ENCODE measurements at regions not wholly inside any gene's neighbourhood (a gene's known extent, or its start where the extent isn't known, plus 50 kb on each side); places are given as distances from the start of the nearest gene placed in this dataset.
A peak's percentile ranks its signal among the peaks of the same experiment; 100 is the strongest.
"Not testable (repeated sequence)": the region's sequence is repeated elsewhere in the genome, so short reads cannot be mapped to it uniquely, and the experiment has no call there.

DNA sequence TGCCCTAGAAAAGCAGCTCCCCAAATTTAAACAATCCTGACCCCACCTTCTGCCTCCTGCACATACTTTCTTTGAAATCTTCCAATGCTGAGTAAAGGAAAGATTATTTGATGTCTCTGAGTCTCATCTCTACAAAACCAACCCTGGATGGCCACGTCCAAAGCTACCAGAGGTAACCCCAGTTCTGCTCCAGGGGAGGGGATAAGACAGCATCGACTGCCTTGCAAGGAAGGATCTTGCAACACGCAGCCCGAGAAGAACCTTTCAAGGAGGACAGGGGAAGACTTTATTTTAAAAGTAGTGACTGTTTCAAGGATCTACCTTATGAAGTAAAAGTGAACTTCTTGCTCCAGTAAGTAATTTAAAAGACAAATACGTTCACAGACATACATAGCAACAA is 66.5 kb upstream of the TMEM45B start:
- no peak overlapping the region for H3K27ac ChIP-seq
- intact Hi-C loops (cut with DNase I): no loop called here
- no peak for TF ChIP-seq CTCF (IDR thresholded peaks at IDR 0.05)
- H3K27me3 ChIP-seq: peaks cover 11% of the 10 kb centered on the region
- H3K9me3 ChIP-seq: no peaks in the 10 kb centered on the region
- DNase-seq: no peak
- H3K4me3 ChIP-seq: no peak overlapping the region
- no peak for ATAC-seq
- H3K4me1 ChIP-seq: no peaks in the 10 kb centered on the region
- no peaks in the 10 kb centered on the region for H3K36me3 ChIP-seq

DNA sequence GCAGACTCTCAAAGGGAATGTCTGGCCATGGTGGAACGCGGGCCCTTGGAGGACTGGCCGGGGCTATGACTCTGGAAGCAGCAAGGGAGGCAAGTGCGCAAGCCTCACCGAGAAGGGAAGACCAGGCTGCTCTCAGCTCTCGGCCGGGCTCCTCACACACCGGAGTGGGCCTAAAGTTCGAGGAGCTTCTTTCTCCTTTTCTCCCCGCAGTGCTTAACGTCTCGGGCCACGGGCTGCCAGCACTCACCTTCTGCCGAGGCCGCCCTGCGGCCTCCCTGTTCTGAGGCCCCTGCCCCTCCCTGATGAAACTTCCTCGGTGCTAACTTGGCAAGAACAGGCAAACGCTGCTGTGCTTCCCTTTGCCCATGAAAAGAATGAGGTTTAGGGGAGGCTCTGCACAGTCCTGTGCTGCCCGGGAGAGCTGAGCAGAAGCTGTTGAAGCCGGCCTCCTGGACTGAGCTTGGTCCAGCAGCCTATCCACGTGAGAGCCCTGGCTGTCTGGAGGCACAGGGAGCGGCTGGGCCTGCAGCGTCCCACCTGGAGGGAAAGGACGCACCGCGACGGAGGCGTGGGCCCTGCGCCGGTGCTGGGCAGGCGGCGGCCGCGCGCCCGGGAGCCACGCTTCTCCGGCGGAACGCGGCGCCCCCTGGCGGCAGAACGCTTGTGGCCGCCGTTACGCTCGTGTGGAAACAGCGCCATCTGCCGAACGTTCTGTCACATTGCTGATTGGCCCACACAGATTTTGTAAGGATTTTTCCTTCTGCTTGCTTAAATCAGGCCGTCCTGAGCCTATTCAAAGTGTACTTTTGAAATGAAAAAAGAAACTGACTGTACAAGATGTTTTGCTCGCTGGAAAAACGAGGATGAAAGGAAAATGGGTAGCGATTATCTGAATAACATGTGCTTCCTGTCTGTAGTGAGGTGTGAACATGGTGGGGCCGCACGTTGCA is 65.0 kb upstream of the TMEM45B start:
- DNase-seq (peak; percentile 88), ATAC-seq (peak; percentile 99)
- Histone ChIP-seq H3K4me3 (peak overlapping the region; percentile 11), H3K36me3 (no peaks in the 10 kb centered on the region), H3K4me1 (no peaks in the 10 kb centered on the region), H3K27me3 (peaks cover 7% of the 10 kb centered on the region), H3K9me3 (no peaks in the 10 kb centered on the region), H3K27ac (no peak overlapping the region)
- peak; percentile 98 for TF ChIP-seq CTCF (IDR thresholded peaks at IDR 0.05)
- intact Hi-C loops (cut with DNase I): no loop called here

- TF ChIP-seq CTCF (IDR thresholded peaks at IDR 0.05): no peak
- no peak for DNase-seq
- Histone ChIP-seq H3K27me3 (peaks cover 4% of the 10 kb centered on the region), H3K36me3 (no peaks in the 10 kb centered on the region), H3K27ac (no peak overlapping the region), H3K4me1 (no peaks in the 10 kb centered on the region), H3K9me3 (no peaks in the 10 kb centered on the region), H3K4me3 (no peak overlapping the region)
- no peak for ATAC-seq
- intact Hi-C loops (cut with DNase I): no loop called here
Measured at GRCh38 chr11:129751511-129751910, 64.1 kb upstream of the TMEM45B start.

- H3K27me3 ChIP-seq; H3K36me3 ChIP-seq; ATAC-seq; H3K9me3 ChIP-seq; H3K4me3 ChIP-seq; H3K4me1 ChIP-seq; DNase-seq; intact Hi-C loops (cut with DNase I); H3K27ac ChIP-seq: not testable (repeated sequence)
Measured at GRCh38 chr11:129763569-129763968, 52.1 kb upstream of the TMEM45B start.

DNA sequence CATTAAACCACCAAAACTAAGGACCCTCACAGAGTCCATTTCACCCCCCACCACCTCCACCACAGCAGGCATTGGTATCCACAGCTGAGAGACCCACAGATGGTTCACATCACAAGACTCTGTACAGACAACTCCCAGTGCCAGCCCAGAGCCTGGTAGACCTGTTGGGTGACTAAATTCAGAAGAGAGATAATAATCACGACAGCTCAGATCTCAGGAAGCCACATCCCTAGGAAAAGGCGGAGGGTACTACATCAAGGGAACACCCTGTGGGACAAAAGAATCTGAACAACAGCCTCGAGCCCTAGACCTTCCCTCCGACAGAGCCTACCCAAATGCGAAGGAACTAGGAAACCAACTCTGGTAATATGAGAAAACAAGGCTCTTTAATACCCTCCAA is 51.4 kb upstream of the TMEM45B start:
- intact Hi-C loops (cut with DNase I); ATAC-seq; H3K36me3 ChIP-seq; H3K27ac ChIP-seq; H3K9me3 ChIP-seq; H3K4me3 ChIP-seq; DNase-seq; H3K4me1 ChIP-seq; H3K27me3 ChIP-seq: not testable (repeated sequence)

Measured in upper lobe of right lung (tissue), 1 donor.